ENCODE measurements at regions not wholly inside any gene's neighbourhood (a gene's known extent, or its start where the extent isn't known, plus 50 kb on each side); places are given as distances from the start of the nearest gene placed in this dataset.

- peaks cover 11% of the 10 kb centered on the region for H3K9me3 Mint-ChIP-seq (ENCODE audit: unreplicated experiment)
- no peaks in the 10 kb centered on the region for H3K27me3 Mint-ChIP-seq (ENCODE audit: unreplicated experiment)
- peaks cover 10% of the 10 kb centered on the region for H3K4me1 Mint-ChIP-seq (ENCODE audit: unreplicated experiment)
- TF ChIP-seq CTCF (IDR thresholded peaks at IDR 0.05) = no peak
- no peak for DNase-seq (ENCODE audit: extremely low spot score, unreplicated experiment)
- no peak overlapping the region for H3K27ac Mint-ChIP-seq (ENCODE audit: unreplicated experiment)
- no peaks in the 10 kb centered on the region for H3K36me3 Mint-ChIP-seq (ENCODE audit: unreplicated experiment)
- H3K4me3 Mint-ChIP-seq (ENCODE audit: unreplicated experiment) = no peak overlapping the region
Measured at GRCh38 chr9:108417726-108418125, 438.1 kb downstream of the ACTL7B start.

- TF ChIP-seq CTCF (IDR thresholded peaks at IDR 0.05) = no peak
- H3K4me1 Mint-ChIP-seq (ENCODE audit: unreplicated experiment) = peaks cover 10% of the 10 kb centered on the region
- H3K9me3 Mint-ChIP-seq (ENCODE audit: unreplicated experiment) = peaks cover 11% of the 10 kb centered on the region
- no peak overlapping the region for H3K27ac Mint-ChIP-seq (ENCODE audit: unreplicated experiment)
- no peak for DNase-seq (ENCODE audit: extremely low spot score, unreplicated experiment)
- H3K4me3 Mint-ChIP-seq (ENCODE audit: unreplicated experiment) = no peak overlapping the region
- no peaks in the 10 kb centered on the region for H3K36me3 Mint-ChIP-seq (ENCODE audit: unreplicated experiment)
- no peaks in the 10 kb centered on the region for H3K27me3 Mint-ChIP-seq (ENCODE audit: unreplicated experiment)
Measured at GRCh38 chr9:108417312-108417711, 438.5 kb downstream of the ACTL7B start.

GRCh38 chr9:108416324-108416723 is 439.5 kb downstream of the ACTL7B start:
- Mint-ChIP-seq H3K36me3 (ENCODE audit: unreplicated experiment) (no peaks in the 10 kb centered on the region), H3K27ac (ENCODE audit: unreplicated experiment) (no peak overlapping the region), H3K27me3 (ENCODE audit: unreplicated experiment) (no peaks in the 10 kb centered on the region), H3K4me3 (ENCODE audit: unreplicated experiment) (no peak overlapping the region), H3K4me1 (ENCODE audit: unreplicated experiment) (peaks cover 10% of the 10 kb centered on the region), H3K9me3 (ENCODE audit: unreplicated experiment) (peaks cover 9% of the 10 kb centered on the region)
- no peak for DNase-seq (ENCODE audit: extremely low spot score, unreplicated experiment)
- no peak for TF ChIP-seq CTCF (IDR thresholded peaks at IDR 0.05)

- H3K36me3 Mint-ChIP-seq (ENCODE audit: unreplicated experiment) = no peaks in the 10 kb centered on the region
- no peak overlapping the region for H3K4me3 Mint-ChIP-seq (ENCODE audit: unreplicated experiment)
- peaks cover 11% of the 10 kb centered on the region for H3K4me1 Mint-ChIP-seq (ENCODE audit: unreplicated experiment)
- no peak for TF ChIP-seq CTCF (IDR thresholded peaks at IDR 0.05)
- no peaks in the 10 kb centered on the region for H3K9me3 Mint-ChIP-seq (ENCODE audit: unreplicated experiment)
- no peak for DNase-seq (ENCODE audit: extremely low spot score, unreplicated experiment)
- H3K27me3 Mint-ChIP-seq (ENCODE audit: unreplicated experiment) = no peaks in the 10 kb centered on the region
- no peak overlapping the region for H3K27ac Mint-ChIP-seq (ENCODE audit: unreplicated experiment)
Measured at GRCh38 chr9:108413809-108414208, 442.0 kb downstream of the ACTL7B start.

GRCh38 chr9:108412755-108413154 is 443.0 kb downstream of the ACTL7B start:
- Mint-ChIP-seq H3K27ac (ENCODE audit: unreplicated experiment) (no peak overlapping the region), H3K36me3 (ENCODE audit: unreplicated experiment) (no peaks in the 10 kb centered on the region), H3K4me3 (ENCODE audit: unreplicated experiment) (no peak overlapping the region), H3K9me3 (ENCODE audit: unreplicated experiment) (no peaks in the 10 kb centered on the region), H3K27me3 (ENCODE audit: unreplicated experiment) (no peaks in the 10 kb centered on the region), H3K4me1 (ENCODE audit: unreplicated experiment) (peaks cover 14% of the 10 kb centered on the region)
- no peak for TF ChIP-seq CTCF (IDR thresholded peaks at IDR 0.05)
- no peak for DNase-seq (ENCODE audit: extremely low spot score, unreplicated experiment)

Data from osteocyte (in vitro differentiated cells).